H9 (cell line): ENCODE measurements at regions not wholly inside any gene's neighbourhood (a gene's known extent, or its start where the extent isn't known, plus 50 kb on each side); places are given as distances from the start of the nearest gene placed in this dataset.

ENCODE experiments used
- DNase-seq: peaks from one replicate; pipeline ENCODE4 v3.0.0-alpha.2; 2017
- H2AFZ ChIP-seq: one replicate; pipeline ENCODE4 v1.6.1; 2013; ENCODE audit warnings: mild to moderate bottlenecking, low read length, control low read depth, moderate library complexity
- H2AK5ac ChIP-seq: 2 replicates; pipeline ENCODE4 v1.6.1; 2013; ENCODE audit warnings: low read length, control low read depth, mixed read lengths; ENCODE audit not compliant: insufficient read length
- H2BK120ac ChIP-seq: one replicate; pipeline ENCODE4 v1.6.1; 2013; ENCODE audit warnings: low read depth, mild to moderate bottlenecking, low read length, control low read depth, inconsistent platforms; ENCODE audit not compliant: poor library complexity, severe bottlenecking
- H2BK12ac ChIP-seq: 2 replicates; pipeline ENCODE4 v1.6.1; 2013; ENCODE audit warnings: low read length, control low read depth, mixed read lengths, low read depth; ENCODE audit not compliant: insufficient read length
- H2BK15ac ChIP-seq: 2 replicates; pipeline ENCODE4 v1.6.1; 2013; ENCODE audit warnings: low read depth, low read length, control low read depth
- H2BK20ac ChIP-seq: one replicate; pipeline ENCODE4 v1.6.1; 2013; ENCODE audit warnings: low read depth, mild to moderate bottlenecking, low read length, control low read depth, inconsistent platforms; ENCODE audit not compliant: poor library complexity, severe bottlenecking
- H2BK5ac ChIP-seq: 2 replicates; pipeline ENCODE4 v1.6.1; 2013; ENCODE audit warnings: low read length, control low read depth, mixed read lengths; ENCODE audit not compliant: insufficient read length
- H3K14ac ChIP-seq: 2 replicates; pipeline ENCODE4 v1.6.1; 2013; ENCODE audit warnings: low read length, control low read depth; ENCODE audit not compliant: insufficient read depth
- H3K18ac ChIP-seq: 2 replicates; pipeline ENCODE4 v1.6.1; 2013; ENCODE audit warnings: low read depth, mild to moderate bottlenecking, mixed read lengths, low read length, control low read depth; ENCODE audit not compliant: insufficient read length
- H3K23ac ChIP-seq: 2 replicates; pipeline ENCODE4 v1.6.1; 2013; ENCODE audit warnings: low read length, control low read depth, mixed read lengths, low read depth; ENCODE audit not compliant: insufficient read length
- H3K23me2 ChIP-seq: 2 replicates; pipeline ENCODE4 v1.6.1; 2013; ENCODE audit warnings: low read depth, mild to moderate bottlenecking, mixed read lengths, low read length, control low read depth; ENCODE audit not compliant: insufficient read length, poor library complexity, severe bottlenecking
- H3K27ac ChIP-seq: 2 replicates; pipeline ENCODE4 v1.5.1; 2013; ENCODE audit warnings: low read length, control low read depth, mixed read lengths, low read depth; ENCODE audit not compliant: insufficient read length
- H3K27me3 ChIP-seq: 2 replicates; pipeline ENCODE4 v1.6.1; 2013; ENCODE audit warnings: low read length, control low read depth, inconsistent platforms; ENCODE audit not compliant: insufficient read depth
- H3K4ac ChIP-seq: 2 replicates; pipeline ENCODE4 v1.6.1; 2013; ENCODE audit warnings: low read depth, mild to moderate bottlenecking, control low read depth, inconsistent platforms, low read length, moderate library complexity
- H3K4me1 ChIP-seq: 2 replicates; pipeline ENCODE4 v1.6.1; 2013; ENCODE audit warnings: low read length, control low read depth, inconsistent platforms; ENCODE audit not compliant: insufficient read depth
- H3K4me2 ChIP-seq: 2 replicates; pipeline ENCODE4 v1.6.1; 2013; ENCODE audit warnings: low read length, control low read depth, mixed read lengths; ENCODE audit not compliant: insufficient read length, insufficient read depth
- H3K56ac ChIP-seq: 2 replicates; pipeline ENCODE4 v1.6.1; 2013; ENCODE audit warnings: low read depth, mild to moderate bottlenecking, mixed read lengths, low read length, control low read depth; ENCODE audit not compliant: insufficient read length
- H3K79me1 ChIP-seq: 2 replicates; pipeline ENCODE4 v1.6.1; 2013; ENCODE audit warnings: low read depth, mild to moderate bottlenecking, moderate library complexity, low read length, control low read depth, inconsistent platforms; ENCODE audit not compliant: insufficient read depth, poor library complexity, severe bottlenecking
- H3K79me2 ChIP-seq: 2 replicates; pipeline ENCODE4 v1.6.1; 2013; ENCODE audit warnings: low read length, control low read depth, inconsistent platforms; ENCODE audit not compliant: insufficient read depth
- H3K9ac ChIP-seq: 2 replicates; pipeline ENCODE4 v1.6.1; 2013; ENCODE audit warnings: low read length, control low read depth, mixed read lengths; ENCODE audit not compliant: insufficient read length; ENCODE audit errors: extremely low read depth
- H3K9me3 ChIP-seq: one replicate; pipeline ENCODE4 v1.6.1; 2013; ENCODE audit warnings: low read depth, low read length, inconsistent platforms; ENCODE audit not compliant: control insufficient read depth
- H3T11ph ChIP-seq: one replicate; pipeline ENCODE4 v1.6.1; 2013; ENCODE audit warnings: mild to moderate bottlenecking, low read length, control low read depth, inconsistent platforms
- H4K20me1 ChIP-seq: one replicate; pipeline ENCODE4 v1.6.1; 2013; ENCODE audit not compliant: control insufficient read depth, insufficient read length, insufficient read depth
- H4K5ac ChIP-seq: 2 replicates; pipeline ENCODE4 v1.6.1; 2013; ENCODE audit warnings: low read depth, mild to moderate bottlenecking, mixed read lengths, low read length, control low read depth; ENCODE audit not compliant: insufficient read length
- H4K8ac ChIP-seq: replicated peaks from 2 replicates; pipeline ENCODE4 v1.6.1; 2013; ENCODE audit warnings: low read length, control low read depth, mixed read lengths, low read depth; ENCODE audit not compliant: insufficient read length
- H4K91ac ChIP-seq: 2 replicates; pipeline ENCODE4 v1.6.1; 2013; ENCODE audit warnings: low read depth, mild to moderate bottlenecking, moderate library complexity, mixed read lengths, low read length, control low read depth; ENCODE audit not compliant: insufficient read length
- H3K27ac Mint-ChIP-seq, 3 experiments: 2 replicates in 2 of 3; 3 replicates in 1 of 3; pipeline ENCODE4 v1.8.0; 2020 to 2021; ENCODE audit warnings: mixed read lengths in 3 of 3, mild to moderate bottlenecking in 1 of 3, moderate library complexity in 1 of 3
- H3K27me3 Mint-ChIP-seq: 2 replicates; pipeline ENCODE4 v1.8.0; 2021; ENCODE audit warnings: low read depth, mild to moderate bottlenecking, moderate library complexity, mixed read lengths
- H3K36me3 Mint-ChIP-seq, 3 experiments: 2 replicates in 2 of 3; 3 replicates in 1 of 3; pipeline ENCODE4 v1.8.0; 2020 to 2021; ENCODE audit warnings: low read depth in 3 of 3, mixed read lengths in 3 of 3; ENCODE audit not compliant: insufficient read depth in 1 of 3
- H3K4me1 Mint-ChIP-seq, 2 experiments: 2 replicates each; pipeline ENCODE4 v1.8.0; 2020; ENCODE audit warnings: mixed read lengths in 2 of 2
- H3K4me3 Mint-ChIP-seq, 2 experiments: 2 replicates in 1 of 2; 3 replicates in 1 of 2; pipeline ENCODE4 v1.8.0; 2020 to 2021; ENCODE audit warnings: mild to moderate bottlenecking in 2 of 2, mixed read lengths in 2 of 2, moderate library complexity in 1 of 2
- H3K9me3 Mint-ChIP-seq, 2 experiments: 2 replicates in 1 of 2; 3 replicates in 1 of 2; pipeline ENCODE4 v1.8.0; 2020; ENCODE audit warnings: mild to moderate bottlenecking in 2 of 2, mixed read lengths in 2 of 2, moderate library complexity in 1 of 2
- CTCF ChIP-seq: fragments of 200-600 bp; sonication (generic); conservative IDR thresholded peaks from 3 replicates; pipeline ENCODE4 v1.8.0; 2021; ENCODE audit warnings: antibody characterized with exemption, mild to moderate bottlenecking
- WGBS: extraction: QIAGEN DNeasy Blood & Tissue Kit; methylation state at CpG from one replicate; pipeline ENCODE4 v1.1.7; 2013; ENCODE audit warnings: missing lambda C conversion rate, low lambda C conversion rate, mixed read lengths; ENCODE audit not compliant: insufficient read length; ENCODE audit errors: extremely low coverage; 5-methylcytosine and 5-hydroxymethylcytosine counted together

DNA sequence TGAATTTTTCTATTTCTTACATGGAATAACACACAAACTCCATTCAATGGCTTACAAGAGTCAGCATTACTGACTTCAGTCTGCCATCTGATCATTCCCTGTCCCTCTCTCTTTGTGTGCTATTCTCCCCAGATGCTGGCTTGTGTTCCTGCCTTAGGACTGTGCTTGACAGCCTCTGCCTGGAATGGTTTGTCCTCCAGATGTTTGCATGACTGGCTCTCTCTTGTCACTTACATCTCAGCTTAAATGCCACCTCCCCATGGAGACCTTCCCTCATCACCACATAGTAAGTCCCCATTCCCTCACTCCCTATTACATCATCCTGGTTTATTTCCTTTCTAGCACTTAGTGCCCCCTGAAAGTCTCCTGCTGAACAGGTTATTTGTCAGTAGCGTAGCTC, 181.6 kb downstream of the KTN1 start:
- Histone ChIP-seq H2BK20ac (no peak overlapping the region), H4K8ac (no peak overlapping the region), H4K5ac (no peak overlapping the region), H4K91ac (no peak overlapping the region), H2BK15ac (no peak overlapping the region), H3K4me2 (no peak overlapping the region), H4K20me1 (no peaks in the 10 kb centered on the region), H3K27me3 (no peaks in the 10 kb centered on the region), H3K79me2 (no peaks in the 10 kb centered on the region), H2AK5ac (no peak overlapping the region), H3K4me1 (peaks cover 5% of the 10 kb centered on the region; the same call in 1 of the 2 replicates), H3K27ac (no peak overlapping the region), H3K23ac (no peak overlapping the region), H3K9ac (no peak overlapping the region), H2BK12ac (no peak overlapping the region), H3K9me3 (no peaks in the 10 kb centered on the region), H2AFZ (no peak overlapping the region), H3K18ac (no peak overlapping the region), H3K79me1 (no peaks in the 10 kb centered on the region), H3K4ac (no peak overlapping the region), H3K23me2 (no peaks in the 10 kb centered on the region), H3K56ac (no peak overlapping the region), H3T11ph (no peak overlapping the region), H2BK120ac (no peak overlapping the region), H2BK5ac (no peak overlapping the region), H3K14ac (no peak overlapping the region)
- WGBS: no CpG with 5 or more reads among the region's 1 CpG
- no peak for DNase-seq
- Mint-ChIP-seq H3K27me3 (no peaks in the 10 kb centered on the region; the same call in 1 of the 2 replicates), H3K4me1 (peaks cover 31 to 35% of the 10 kb centered on the region in 2 experiments), H3K4me3 (no peak overlapping the region), H3K9me3 (peaks cover 0 to 3% of the 10 kb centered on the region in 2 experiments; a peak in 1 of 5 replicates), H3K27ac (no peak overlapping the region), H3K36me3 (no peaks in the 10 kb centered on the region)
- TF ChIP-seq CTCF: no peak
